HEK293 (cell line): ENCODE measurements at regions not wholly inside any gene's neighbourhood (a gene's known extent, or its start where the extent isn't known, plus 50 kb on each side); places are given as distances from the start of the nearest gene placed in this dataset.

Experiments used
- CTCF ChIA-PET: fragments of 350-600 bp; formaldehyde crosslinking; extraction: SDS; loops from one replicate; lab custom pipeline; 2021; ENCODE audit warnings: antibody characterized with exemption; lab: Yijun Ruan, JAX
- POLR2A ChIA-PET: fragments of 300-600 bp; formaldehyde crosslinking; extraction: SDS; loops from one replicate; lab custom pipeline; 2020; ENCODE audit warnings: antibody characterized with exemption, inconsistent platforms; lab: Yijun Ruan, JAX
- H3K27ac ChIP-seq: fragments of 200-500 bp; sonication (Bioruptor generic); 2 replicates; pipeline ENCODE4 v1.5.1; 2014; ENCODE audit warnings: low read depth, low read length, control low read depth, inconsistent platforms; ENCODE audit errors: extremely low read depth
- H3K36me3 ChIP-seq, 2 experiments: fragments of 200-500 bp in 1 of 2; sonication (Bioruptor generic) in 1 of 2; 1 replicate in 1 of 2; 2 replicates in 1 of 2; pipeline ENCODE4 v1.5.1; 2014 to 2017; ENCODE audit warnings: inconsistent platforms in 2 of 2, low read length in 2 of 2; ENCODE audit not compliant: control insufficient read depth in 2 of 2, insufficient read depth in 1 of 2
- H3K4me1 ChIP-seq: fragments of 200-500 bp; sonication (Bioruptor generic); 2 replicates; pipeline ENCODE4 v1.5.1; 2014; ENCODE audit warnings: mild to moderate bottlenecking, low read length, inconsistent platforms; ENCODE audit not compliant: control insufficient read depth, insufficient read depth
- H3K4me3 ChIP-seq: 2 replicates; pipeline ENCODE4 v1.5.1; 2011; ENCODE audit warnings: low read depth, mild to moderate bottlenecking, control low read depth, low read length, moderate library complexity
- H3K9me3 ChIP-seq: fragments of 200-500 bp; sonication (Bioruptor generic); 2 replicates; pipeline ENCODE4 v1.5.1; 2014; ENCODE audit warnings: low read depth, low read length, inconsistent platforms; ENCODE audit not compliant: control insufficient read depth, insufficient read depth
- IKZF3 ChIP-seq: fragments of 450-650 bp; IDR thresholded peaks from 2 replicates; pipeline ENCODE4 v1.5.0; 2018; ENCODE audit warnings: missing biosample characterization, mild to moderate bottlenecking, missing genetic modification characterization, moderate library complexity
- SCRT2 ChIP-seq: fragments of 450-650 bp; formaldehyde crosslinking; IDR thresholded peaks from 2 replicates; pipeline ENCODE4 v1.5.1; 2016; ENCODE audit warnings: missing biosample characterization, missing genetic modification characterization
- SETDB1 ChIP-seq: IDR thresholded peaks from one replicate; pipeline ENCODE4 v1.6.1; 2017; ENCODE audit warnings: mild to moderate bottlenecking, low read length, moderate library complexity, mixed read lengths; ENCODE audit not compliant: insufficient read length
- WT1 ChIP-seq: fragments of 450-650 bp; formaldehyde crosslinking; IDR thresholded peaks from 2 replicates; pipeline ENCODE4 v1.5.1; 2016; ENCODE audit warnings: missing biosample characterization, missing genetic modification characterization
- ZBTB21 ChIP-seq: fragments of 450-650 bp; formaldehyde crosslinking; IDR thresholded peaks from 2 replicates; pipeline ENCODE4 v1.5.1; 2017; ENCODE audit warnings: missing biosample characterization, missing genetic modification characterization
- ZNF184 ChIP-seq: fragments of 450-650 bp; IDR thresholded peaks from 2 replicates; pipeline ENCODE4 v1.5.1; 2018; ENCODE audit warnings: missing biosample characterization, mild to moderate bottlenecking, missing genetic modification characterization
- ZNF211 ChIP-seq: fragments of 450-650 bp; formaldehyde crosslinking; IDR thresholded peaks from 2 replicates; pipeline ENCODE4 v1.5.1; 2016; ENCODE audit warnings: low read depth, missing biosample characterization, missing genetic modification characterization
- ZNF214 ChIP-seq: fragments of 450-650 bp; formaldehyde crosslinking; IDR thresholded peaks from 2 replicates; pipeline ENCODE4 v1.5.1; 2017; ENCODE audit warnings: missing biosample characterization, mild to moderate bottlenecking, missing genetic modification characterization, borderline replicate concordance
- ZNF558 ChIP-seq: fragments of 450-650 bp; formaldehyde crosslinking; IDR thresholded peaks from 2 replicates; pipeline ENCODE4 v1.5.1; 2016; ENCODE audit warnings: missing biosample characterization, missing genetic modification characterization
- ZNF629 ChIP-seq: fragments of 450-650 bp; formaldehyde crosslinking; IDR thresholded peaks from 2 replicates; pipeline ENCODE4 v1.5.1; 2017; ENCODE audit warnings: missing biosample characterization, missing genetic modification characterization
- ZNF701 ChIP-seq: fragments of 450-650 bp; formaldehyde crosslinking; IDR thresholded peaks from 2 replicates; pipeline ENCODE4 v1.5.1; 2016; ENCODE audit warnings: missing biosample characterization, missing genetic modification characterization
- ZNF76 ChIP-seq: fragments of 450-650 bp; formaldehyde crosslinking; IDR thresholded peaks from 2 replicates; pipeline ENCODE4; 2016; ENCODE audit warnings: low read depth, missing biosample characterization, missing genetic modification characterization, borderline replicate concordance
- ZNF776 ChIP-seq: fragments of 450-650 bp; formaldehyde crosslinking; IDR thresholded peaks from 2 replicates; pipeline ENCODE4 v1.5.0; 2017; ENCODE audit warnings: missing biosample characterization, missing genetic modification characterization, borderline replicate concordance
- ZNF837 ChIP-seq: fragments of 450-650 bp; formaldehyde crosslinking; IDR thresholded peaks from 2 replicates; pipeline ENCODE4 v1.5.1; 2016; ENCODE audit warnings: missing biosample characterization, missing genetic modification characterization
- TF ChIP-seq, protein P1 (sequence below): fragments of 450-650 bp; formaldehyde crosslinking; IDR thresholded peaks from 2 replicates; pipeline ENCODE4 v1.5.1; 2016; ENCODE audit warnings: missing biosample characterization, missing genetic modification characterization
- TF ChIP-seq, protein P2 (sequence below): fragments of 450-650 bp; formaldehyde crosslinking; IDR thresholded peaks from 2 replicates; pipeline ENCODE4 v1.5.1; 2016; ENCODE audit warnings: missing biosample characterization, missing genetic modification characterization
- TF ChIP-seq, protein P3 (sequence below): fragments of 450-650 bp; formaldehyde crosslinking; IDR thresholded peaks from 2 replicates; pipeline ENCODE4 v1.5.1; 2016; ENCODE audit warnings: missing biosample characterization, missing genetic modification characterization
- TF ChIP-seq, protein P4 (sequence below): fragments of 450-650 bp; formaldehyde crosslinking; IDR thresholded peaks from 2 replicates; pipeline ENCODE4 v1.5.1; 2017; ENCODE audit warnings: missing biosample characterization, missing genetic modification characterization
- TF ChIP-seq, protein P5 (sequence below): fragments of 450-650 bp; formaldehyde crosslinking; IDR thresholded peaks from 2 replicates; pipeline ENCODE4 v1.5.1; 2016; ENCODE audit warnings: missing biosample characterization, missing genetic modification characterization, borderline replicate concordance

- POLR2A ChIA-PET = no interaction called here
- CTCF ChIA-PET = interaction anchor here (0.7 to 2.2 kb wide), 2 partner anchors 13 to 27 kb away, joined by 6 to 13 read pairs; no protein-coding TSS in a partner anchor
- no peak overlapping the region for H3K27ac ChIP-seq
- H3K4me3 ChIP-seq = no peak overlapping the region
- no peak for TF ChIP-seq SETDB1
- no peaks in the 10 kb centered on the region for H3K9me3 ChIP-seq
- no peaks in the 10 kb centered on the region for H3K4me1 ChIP-seq
- H3K36me3 ChIP-seq = no peaks in the 10 kb centered on the region
Observed at GRCh38 chr5:92505925-92506324, 1075.1 kb downstream of the NR2F1-AS1 start.

- H3K4me1 ChIP-seq = no peaks in the 10 kb centered on the region
- CTCF ChIA-PET = interaction anchor here (1.5 kb wide), 1 partner anchor 13 kb away, joined by 5 read pairs; no protein-coding TSS in a partner anchor
- POLR2A ChIA-PET = no interaction called here
- H3K9me3 ChIP-seq = no peaks in the 10 kb centered on the region
- H3K27ac ChIP-seq = no peak overlapping the region
- TF ChIP-seq IKZF3 (tag by site-specific recombination) (no peak), ZNF184 (tag by site-specific recombination) (no peak), ZNF558 (tag by site-specific recombination) (no peak), ZNF776 (no peak), ZNF701 (tag by site-specific recombination) (no peak), SCRT2 (tag by site-specific recombination) (no peak), ZNF214 (tag by site-specific recombination) (no peak), WT1 (tag by site-specific recombination) (no peak), ZBTB21 (no peak), ZNF837 (tag by site-specific recombination) (no peak), ZNF211 (tag by site-specific recombination) (no peak), ZNF629 (tag by site-specific recombination) (no peak), ZNF76 (tag by site-specific recombination) (no peak)
- TF ChIP-seq, protein P1, sequence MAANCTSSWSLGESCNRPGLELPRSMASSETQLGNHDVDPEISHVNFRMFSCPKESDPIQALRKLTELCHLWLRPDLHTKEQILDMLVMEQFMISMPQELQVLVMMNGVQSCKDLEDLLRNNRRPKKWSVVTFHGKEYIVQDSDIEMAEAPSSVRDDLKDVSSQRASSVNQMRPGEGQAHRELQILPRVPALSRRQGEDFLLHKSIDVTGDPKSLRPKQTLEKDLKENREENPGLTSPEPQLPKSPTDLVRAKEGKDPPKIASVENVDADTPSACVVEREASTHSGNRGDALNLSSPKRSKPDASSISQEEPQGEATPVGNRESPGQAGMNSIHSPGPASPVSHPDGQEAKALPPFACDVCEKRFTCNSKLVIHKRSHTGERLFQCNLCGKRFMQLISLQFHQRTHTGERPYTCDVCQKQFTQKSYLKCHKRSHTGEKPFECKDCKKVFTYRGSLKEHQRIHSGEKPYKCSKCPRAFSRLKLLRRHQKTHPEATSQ (tag by site-specific recombination) = no peak
- TF ChIP-seq, protein P2, sequence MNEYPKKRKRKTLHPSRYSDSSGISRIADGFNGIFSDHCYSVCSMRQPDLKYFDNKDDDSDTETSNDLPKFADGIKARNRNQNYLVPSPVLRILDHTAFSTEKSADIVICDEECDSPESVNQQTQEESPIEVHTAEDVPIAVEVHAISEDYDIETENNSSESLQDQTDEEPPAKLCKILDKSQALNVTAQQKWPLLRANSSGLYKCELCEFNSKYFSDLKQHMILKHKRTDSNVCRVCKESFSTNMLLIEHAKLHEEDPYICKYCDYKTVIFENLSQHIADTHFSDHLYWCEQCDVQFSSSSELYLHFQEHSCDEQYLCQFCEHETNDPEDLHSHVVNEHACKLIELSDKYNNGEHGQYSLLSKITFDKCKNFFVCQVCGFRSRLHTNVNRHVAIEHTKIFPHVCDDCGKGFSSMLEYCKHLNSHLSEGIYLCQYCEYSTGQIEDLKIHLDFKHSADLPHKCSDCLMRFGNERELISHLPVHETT (tag by site-specific recombination) = no peak
- TF ChIP-seq, protein P3, sequence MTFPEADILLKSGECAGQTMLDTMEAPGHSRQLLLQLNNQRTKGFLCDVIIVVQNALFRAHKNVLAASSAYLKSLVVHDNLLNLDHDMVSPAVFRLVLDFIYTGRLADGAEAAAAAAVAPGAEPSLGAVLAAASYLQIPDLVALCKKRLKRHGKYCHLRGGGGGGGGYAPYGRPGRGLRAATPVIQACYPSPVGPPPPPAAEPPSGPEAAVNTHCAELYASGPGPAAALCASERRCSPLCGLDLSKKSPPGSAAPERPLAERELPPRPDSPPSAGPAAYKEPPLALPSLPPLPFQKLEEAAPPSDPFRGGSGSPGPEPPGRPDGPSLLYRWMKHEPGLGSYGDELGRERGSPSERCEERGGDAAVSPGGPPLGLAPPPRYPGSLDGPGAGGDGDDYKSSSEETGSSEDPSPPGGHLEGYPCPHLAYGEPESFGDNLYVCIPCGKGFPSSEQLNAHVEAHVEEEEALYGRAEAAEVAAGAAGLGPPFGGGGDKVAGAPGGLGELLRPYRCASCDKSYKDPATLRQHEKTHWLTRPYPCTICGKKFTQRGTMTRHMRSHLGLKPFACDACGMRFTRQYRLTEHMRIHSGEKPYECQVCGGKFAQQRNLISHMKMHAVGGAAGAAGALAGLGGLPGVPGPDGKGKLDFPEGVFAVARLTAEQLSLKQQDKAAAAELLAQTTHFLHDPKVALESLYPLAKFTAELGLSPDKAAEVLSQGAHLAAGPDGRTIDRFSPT (tag by site-specific recombination) = no peak
- TF ChIP-seq, protein P4, sequence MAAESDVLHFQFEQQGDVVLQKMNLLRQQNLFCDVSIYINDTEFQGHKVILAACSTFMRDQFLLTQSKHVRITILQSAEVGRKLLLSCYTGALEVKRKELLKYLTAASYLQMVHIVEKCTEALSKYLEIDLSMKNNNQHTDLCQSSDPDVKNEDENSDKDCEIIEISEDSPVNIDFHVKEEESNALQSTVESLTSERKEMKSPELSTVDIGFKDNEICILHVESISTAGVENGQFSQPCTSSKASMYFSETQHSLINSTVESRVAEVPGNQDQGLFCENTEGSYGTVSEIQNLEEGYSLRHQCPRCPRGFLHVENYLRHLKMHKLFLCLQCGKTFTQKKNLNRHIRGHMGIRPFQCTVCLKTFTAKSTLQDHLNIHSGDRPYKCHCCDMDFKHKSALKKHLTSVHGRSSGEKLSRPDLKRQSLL (tag by site-specific recombination) = no peak
- TF ChIP-seq, protein P5, sequence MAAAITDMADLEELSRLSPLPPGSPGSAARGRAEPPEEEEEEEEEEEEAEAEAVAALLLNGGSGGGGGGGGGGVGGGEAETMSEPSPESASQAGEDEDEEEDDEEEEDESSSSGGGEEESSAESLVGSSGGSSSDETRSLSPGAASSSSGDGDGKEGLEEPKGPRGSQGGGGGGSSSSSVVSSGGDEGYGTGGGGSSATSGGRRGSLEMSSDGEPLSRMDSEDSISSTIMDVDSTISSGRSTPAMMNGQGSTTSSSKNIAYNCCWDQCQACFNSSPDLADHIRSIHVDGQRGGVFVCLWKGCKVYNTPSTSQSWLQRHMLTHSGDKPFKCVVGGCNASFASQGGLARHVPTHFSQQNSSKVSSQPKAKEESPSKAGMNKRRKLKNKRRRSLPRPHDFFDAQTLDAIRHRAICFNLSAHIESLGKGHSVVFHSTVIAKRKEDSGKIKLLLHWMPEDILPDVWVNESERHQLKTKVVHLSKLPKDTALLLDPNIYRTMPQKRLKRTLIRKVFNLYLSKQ (tag by site-specific recombination) = no peak
- no peaks in the 10 kb centered on the region for H3K36me3 ChIP-seq
- H3K4me3 ChIP-seq = no peak overlapping the region
Observed at GRCh38 chr5:92505145-92505544, 1075.9 kb downstream of the NR2F1-AS1 start.
